DLD1 (cell line): ENCODE measurements at regions not wholly inside any gene's neighbourhood (a gene's known extent, or its start where the extent isn't known, plus 50 kb on each side); places are given as distances from the start of the nearest gene placed in this dataset.

ENCODE experiments used
- in situ Hi-C: cut with HindIII; loops from 2 replicates; pipeline ENCODE4 v1.10.0; 2017; ENCODE audit warnings: low sequenced_read_pairs

DNA sequence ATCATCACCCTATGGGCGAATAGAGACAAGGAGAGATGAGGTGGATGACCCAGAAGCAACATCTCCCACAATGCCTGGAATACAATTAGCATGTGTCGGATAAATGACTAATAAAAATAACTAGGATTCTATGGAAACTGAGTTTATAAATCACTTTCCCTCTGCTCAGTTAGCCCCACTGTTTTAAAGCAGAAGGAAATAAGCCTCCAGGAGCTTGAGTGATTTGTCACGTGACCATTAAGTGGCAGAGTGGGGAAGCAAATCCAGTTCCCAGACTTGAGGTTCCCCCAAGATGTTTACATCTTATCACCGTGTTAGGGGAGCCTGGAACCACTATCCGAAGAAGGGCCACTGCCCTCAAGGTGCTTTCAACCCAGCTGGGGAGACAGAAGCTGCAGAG, 136.5 kb upstream of the CCND2 start:
- in situ Hi-C loops, result no loop called here

DNA sequence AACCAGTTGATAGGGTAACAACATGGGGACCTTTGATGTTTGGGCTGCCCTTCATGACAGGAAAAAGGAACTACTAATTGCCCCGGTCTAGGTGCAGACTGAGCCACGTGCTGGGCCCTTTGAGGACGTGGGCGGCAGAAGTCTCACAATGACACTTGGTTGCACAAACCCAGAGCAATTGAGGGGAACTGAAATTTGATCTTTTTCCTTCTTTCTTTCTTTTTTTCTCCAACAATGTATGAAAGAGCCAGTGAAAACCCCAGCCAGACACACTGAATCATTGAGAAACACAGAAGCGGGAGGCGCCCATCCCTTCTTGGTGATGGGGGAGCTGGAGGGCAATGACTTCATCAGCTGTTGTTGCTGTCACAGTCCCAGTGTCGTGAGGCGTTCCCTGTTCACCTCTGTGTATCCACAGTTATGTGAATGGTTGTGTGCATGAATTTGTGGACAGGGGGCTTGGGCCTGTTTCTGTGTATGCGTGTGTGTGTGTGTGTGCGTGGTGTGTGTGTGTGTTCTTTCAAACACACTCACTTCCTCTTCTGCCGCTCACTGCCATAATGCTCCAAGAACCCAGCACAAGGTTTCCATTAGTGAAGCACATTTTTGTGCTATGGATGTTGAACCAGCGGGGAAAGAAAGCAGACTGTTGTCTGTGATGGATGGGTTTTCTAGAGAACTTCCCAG, 137.5 kb upstream of the CCND2 start:
- in situ Hi-C loops, result no loop called here

DNA sequence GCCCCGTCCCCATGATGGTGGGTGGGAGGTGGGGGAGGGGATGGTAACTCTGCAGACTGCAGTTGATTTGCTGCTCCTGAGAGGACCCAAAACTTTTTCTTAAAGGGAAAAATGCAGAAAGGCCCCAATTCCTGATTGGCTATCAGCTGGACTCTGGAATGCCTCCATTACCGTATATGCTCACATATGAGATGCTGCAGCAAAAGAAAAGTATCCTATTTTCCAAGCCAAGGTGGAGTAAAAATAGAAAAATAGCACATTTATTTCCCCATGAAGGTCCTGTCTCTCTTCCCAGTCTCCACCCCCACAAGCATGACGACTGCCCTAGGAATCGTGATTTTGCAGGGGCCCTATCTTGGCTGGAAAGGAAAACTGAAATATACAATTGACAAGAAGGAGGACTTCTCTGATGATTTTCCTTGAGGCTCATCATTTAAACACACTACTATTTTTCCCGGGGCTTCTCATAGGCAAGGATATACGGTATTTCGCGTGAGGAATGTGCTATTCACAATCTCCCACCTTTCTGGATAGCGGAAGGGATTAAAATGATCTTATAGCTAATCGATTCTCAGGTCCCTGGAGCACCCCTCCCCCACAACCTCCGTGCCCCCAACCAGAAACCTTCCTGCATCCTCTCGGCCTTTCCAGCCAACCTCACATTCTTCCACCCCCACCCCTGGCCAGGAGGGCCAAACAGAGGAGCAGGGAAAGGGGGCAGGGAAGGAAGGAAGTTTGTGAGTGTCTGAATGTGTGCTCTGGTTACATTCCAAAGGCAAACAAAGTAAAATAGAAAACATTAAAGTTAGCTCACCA, 138.9 kb upstream of the CCND2 start:
- in situ Hi-C loops, result no loop called here

DNA sequence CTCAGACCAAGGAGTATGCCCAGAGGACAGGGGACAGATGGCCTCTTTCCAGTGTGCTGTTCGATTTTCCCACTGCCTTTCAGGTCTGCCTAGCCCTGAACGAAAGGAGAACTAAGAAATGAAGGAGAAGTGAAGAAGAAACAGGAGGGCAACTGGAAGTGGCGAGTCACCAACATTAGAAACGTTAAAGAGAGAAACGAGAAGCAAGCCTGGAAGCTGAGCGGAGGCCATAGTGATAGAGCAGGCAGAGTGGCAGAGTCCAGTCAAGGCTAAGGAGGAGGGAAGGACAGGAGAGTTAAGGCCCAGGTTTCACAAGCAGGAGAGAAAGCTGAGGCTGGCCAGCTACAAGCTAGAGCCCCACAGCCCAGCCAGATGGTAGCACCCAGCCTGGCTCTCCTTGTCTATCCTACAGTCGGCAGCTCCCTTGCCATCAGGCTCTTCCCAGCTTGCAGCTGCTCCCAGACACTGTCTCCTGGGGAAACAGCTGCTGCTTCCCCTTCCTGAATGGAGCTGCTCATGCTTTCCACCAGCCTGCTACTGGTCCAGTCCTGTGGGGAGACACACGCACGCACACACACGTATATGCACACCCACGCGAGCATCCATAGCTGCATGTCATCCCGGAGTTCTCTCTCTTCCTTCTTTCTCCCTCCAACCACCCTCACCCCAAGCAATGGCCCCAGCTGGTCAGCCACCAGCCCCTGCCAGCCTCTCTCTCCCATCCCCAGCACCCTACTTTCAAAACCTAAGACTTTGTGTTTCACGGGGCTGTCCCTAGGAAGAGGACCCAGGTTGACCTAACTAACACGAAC, 139.7 kb upstream of the CCND2 start:
- in situ Hi-C loops, result no loop called here

DNA sequence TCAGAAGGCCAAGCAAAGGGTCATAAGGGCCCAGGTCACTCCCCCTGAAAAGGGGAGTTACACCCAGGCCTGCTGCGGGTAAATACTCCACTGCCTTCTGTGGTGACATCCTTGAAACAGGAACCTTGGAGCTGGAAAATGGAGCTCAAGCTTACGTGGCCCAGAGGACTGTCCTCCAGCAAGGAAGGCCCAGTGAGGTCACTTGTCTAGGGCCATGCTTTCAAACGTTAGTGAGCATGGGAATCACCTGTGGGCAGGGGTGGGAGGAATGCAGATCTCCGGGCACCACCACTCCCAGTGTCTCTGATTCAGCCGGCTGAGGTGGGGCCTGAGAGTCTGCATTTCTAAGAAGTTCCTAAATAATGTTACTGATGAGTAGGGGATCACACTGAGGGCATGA, 140.5 kb upstream of the CCND2 start:
- in situ Hi-C loops, result no loop called here

DNA sequence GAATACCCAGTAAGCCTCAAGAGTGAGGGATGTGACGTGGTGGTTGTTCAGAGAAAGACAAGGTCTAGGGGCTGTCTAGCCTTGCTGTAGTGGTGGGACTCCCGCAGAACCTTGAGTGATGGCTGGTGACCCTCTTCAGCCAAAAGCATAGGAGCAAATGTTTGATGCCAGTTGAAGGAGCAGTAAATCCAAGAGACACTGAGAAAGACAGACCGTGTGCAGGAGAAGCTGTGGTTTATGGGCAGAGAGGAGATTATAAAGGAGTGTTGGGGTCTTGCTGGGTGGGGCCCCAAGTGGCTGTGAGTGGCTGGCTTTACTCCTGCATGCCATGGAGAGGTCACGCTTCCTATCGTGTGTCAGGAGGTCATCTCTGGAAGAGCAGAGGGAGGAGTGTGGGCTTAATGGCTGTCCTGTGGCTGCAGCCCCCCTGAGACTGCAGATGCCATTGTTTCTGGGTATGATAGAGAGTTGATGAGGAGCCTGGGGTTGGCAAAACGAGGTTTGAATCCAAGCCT, 152.0 kb upstream of the CCND2 start:
- in situ Hi-C loops, result no loop called here

DNA sequence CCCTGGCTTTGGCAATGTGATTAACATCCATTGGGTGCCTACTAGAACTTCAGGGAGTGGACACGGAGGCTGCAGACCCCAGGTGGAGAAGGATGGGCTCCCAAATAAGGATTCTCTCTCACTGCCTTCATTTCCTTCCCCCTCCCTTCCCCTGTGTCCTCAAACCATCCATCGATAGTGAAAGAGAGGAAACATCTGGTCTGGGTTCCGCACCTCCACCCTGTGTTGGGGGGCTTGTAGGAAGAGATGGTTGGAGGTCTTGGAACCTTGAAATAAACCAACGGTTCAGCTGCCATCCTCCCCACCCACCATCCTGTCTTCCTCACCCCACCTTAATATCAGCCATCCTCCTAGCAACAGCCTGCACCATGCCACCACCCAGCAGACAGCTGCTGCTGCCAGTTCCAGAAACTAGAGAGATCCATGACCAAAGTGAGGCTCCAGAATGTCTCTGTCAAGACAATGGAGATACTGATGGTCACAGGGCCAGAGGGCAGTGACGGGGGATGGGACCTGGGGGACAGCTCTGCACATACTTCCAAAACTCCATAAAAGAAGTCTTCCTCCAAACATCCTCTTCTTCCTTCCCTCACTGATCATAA, 153.1 kb upstream of the CCND2 start:
- in situ Hi-C loops, result no loop called here

DNA sequence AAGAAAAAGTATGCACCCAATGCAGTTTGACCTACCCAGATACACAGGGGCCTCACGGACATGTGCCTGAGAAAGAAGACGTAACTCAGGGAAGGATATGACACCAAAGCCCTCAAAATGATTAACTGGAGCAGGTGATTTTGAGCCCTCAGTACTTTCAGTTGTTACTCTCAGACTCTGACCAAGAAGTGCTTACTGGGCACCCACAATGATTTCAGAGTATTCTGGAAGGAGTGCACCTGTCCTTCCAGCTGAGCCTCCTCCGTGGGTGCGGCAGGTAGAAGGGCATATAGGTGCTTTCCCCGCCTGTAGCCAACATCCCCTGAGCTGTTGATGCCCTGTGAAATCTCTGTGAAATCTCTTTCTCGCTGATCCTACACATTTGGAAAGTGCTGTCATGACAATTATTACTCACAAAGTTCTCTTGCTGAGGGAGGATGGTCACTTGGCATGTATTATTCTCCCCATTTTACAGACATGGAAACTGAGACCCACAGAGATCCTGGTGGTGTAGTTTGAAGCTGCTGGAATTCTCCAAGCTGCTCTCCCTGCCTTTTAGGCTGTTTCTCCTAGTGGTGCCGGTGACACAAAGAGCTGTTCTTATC, 154.3 kb upstream of the CCND2 start:
- in situ Hi-C loops, result loop anchor here (10.0 kb wide), 1 partner anchor 224 kb away; no protein-coding TSS in a partner anchor

DNA sequence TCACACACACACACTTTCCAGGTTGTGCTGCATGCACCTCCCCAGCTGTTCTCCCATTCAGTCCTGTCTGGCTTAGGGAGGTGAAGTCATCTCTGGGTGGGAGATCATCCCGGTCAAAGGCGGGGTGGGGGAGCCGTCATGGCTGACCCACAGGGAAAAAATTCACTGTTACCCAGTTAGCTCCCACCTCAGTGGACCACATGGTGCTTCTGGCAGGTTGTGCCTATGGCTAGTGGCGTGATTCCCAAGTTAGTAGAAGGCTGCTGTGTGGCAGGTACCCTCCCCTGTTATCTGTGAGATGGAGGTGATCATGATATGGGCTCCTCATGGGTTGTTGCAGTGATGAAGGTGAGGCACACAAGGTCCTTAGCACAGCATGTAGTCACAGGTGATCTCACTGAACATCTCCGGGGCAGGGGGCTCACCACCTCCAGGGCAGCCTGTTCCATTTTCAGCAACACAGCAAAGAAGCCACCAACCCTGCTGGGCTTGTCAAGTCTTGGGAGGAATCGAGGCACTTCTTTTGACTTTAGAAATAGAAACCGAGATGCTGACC, 154.9 kb upstream of the CCND2 start:
- in situ Hi-C loops, result loop anchor here (10.0 kb wide), 1 partner anchor 224 kb away; no protein-coding TSS in a partner anchor

DNA sequence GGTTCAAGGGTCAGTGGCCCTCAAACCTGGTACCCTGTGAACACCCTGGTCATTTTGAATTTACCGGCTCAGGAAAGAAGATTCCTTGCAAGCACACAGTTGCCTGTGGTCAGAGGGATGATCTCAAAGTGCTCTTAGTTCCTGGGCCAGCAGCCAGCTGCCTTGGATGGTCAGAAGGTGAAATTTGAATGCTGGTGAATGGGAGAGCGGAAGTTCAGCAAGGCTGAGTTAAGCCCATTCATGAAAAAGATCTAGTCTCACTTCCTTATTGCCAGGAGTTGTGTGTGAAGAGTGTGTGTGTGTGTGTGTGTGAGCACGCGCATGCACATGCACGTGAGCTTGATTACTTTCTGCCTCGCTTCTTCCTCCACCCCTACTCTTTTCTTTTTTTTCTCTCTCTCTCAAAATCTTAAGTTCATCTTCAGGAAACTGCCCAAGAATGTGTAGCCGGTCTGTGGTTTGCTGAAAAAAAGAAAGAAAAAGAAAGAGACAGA, 155.5 kb upstream of the CCND2 start:
- in situ Hi-C loops, result loop anchor here (10.0 kb wide), 1 partner anchor 223 kb away; no protein-coding TSS in a partner anchor

DNA sequence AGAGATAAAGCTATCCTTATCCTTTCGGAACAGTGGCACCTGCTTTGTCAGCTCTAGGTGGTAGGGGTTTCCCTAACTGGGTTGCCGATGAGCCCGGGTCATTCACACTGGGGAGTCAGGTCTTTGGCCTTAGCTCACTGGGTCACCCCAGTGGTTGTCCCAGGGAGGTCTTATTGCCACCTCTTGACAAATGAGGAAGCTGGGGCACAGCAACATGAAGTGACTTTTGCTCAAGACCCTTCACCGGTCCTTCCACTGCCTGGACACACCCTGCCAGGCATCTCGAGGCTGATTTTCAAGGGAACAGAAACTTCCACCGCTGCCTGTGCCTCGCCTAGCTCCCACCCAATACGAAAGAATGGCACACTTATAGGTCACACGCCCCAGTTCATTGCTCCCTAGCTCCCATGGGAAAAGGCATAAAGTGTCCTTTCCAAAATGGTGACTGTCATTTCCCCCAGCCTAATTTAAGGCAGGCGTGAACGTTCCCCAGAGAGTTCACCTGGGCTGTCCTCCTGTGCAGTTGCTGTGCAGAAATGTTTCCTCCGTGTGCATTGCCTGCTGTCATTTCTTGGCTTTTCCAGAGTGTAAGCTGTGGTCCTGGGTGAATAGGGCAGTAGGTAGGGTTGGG, 156.1 kb upstream of the CCND2 start:
- in situ Hi-C loops, result loop anchor here (10.0 kb wide), 1 partner anchor 223 kb away; no protein-coding TSS in a partner anchor

DNA sequence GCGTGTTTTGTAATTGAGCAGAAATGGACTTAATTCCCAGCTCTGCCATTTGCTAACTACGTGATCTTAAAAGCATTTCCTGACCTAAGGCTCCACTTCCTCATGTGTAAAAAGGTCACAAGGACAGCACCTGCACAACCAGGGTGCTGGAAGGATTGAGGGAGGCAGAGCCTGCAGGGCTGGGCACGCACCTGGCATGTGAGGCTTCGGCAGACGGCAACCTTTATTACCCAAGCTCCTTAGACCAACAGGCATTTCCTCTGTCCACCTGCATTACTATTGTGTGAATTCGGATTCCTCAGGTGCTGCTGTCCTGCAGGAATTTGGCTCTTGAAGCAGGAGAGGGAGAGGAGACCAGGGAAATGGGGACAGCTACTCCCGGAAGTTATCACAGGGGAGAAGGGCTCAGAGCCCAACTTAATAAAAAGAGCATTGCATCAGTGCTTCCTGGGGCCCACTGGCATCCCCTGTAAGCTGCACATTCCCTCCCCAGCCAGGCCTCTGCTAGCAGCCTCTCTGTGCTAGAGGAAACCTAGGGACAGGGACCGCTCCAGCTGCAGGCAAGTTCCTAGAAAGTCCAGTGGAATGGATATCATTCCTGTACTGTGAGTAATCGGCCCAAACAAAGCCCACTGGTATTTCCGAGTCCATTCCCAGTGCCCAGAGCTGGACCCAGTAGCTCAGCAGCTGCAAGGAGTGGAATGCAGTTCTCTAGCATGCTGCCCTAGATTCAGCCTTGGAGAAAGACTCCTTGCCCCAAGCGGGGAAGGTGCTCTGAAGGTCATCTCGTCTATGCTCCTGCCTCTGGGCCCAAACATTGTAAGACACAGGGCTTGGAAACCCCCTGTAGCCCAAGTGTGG, 157.1 kb upstream of the CCND2 start:
- in situ Hi-C loops, result loop anchor here (10.0 kb wide), 1 partner anchor 222 kb away; no protein-coding TSS in a partner anchor

DNA sequence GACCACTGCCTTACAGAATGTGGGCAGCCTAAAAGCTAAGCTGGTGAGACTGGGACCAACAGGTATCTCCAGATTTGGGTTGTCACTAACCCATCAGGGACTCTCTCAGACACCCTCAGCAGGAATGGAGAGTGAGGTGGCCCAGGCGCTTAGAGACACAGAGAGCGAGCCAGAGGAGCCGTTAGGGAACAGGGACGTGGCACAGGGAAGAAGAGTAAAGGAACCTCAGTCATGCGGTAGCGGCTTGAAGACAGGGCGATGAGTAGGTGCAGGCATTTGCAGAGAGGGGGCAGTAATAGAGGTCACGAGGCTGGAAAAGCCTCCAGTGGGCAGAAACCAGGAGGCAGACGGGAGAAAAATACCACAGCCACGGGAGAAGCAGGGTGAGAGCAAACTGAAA, 158.0 kb upstream of the CCND2 start:
- in situ Hi-C loops, result loop anchor here (10.0 kb wide), 1 partner anchor 221 kb away; no protein-coding TSS in a partner anchor

DNA sequence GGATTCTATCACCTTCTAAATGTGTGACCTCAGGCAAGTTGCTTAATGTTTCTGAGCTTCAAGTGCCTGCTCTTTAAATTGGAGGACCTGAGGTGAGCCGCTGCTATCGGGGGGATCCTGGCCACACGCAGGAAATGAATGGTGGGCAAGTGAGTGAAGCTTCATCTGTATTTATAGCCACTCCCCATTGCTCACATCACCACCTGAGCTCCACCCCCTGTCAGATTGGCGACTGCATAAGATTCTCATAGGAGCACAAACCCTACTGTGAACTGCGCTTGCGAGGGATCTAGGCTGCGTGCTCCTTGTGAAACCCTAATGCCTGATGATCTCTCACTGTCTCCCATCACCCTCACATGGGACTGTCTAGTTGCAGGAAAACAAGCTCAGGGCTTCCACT, 158.6 kb upstream of the CCND2 start:
- in situ Hi-C loops, result loop anchor here (10.0 kb wide), 1 partner anchor 220 kb away; no protein-coding TSS in a partner anchor

DNA sequence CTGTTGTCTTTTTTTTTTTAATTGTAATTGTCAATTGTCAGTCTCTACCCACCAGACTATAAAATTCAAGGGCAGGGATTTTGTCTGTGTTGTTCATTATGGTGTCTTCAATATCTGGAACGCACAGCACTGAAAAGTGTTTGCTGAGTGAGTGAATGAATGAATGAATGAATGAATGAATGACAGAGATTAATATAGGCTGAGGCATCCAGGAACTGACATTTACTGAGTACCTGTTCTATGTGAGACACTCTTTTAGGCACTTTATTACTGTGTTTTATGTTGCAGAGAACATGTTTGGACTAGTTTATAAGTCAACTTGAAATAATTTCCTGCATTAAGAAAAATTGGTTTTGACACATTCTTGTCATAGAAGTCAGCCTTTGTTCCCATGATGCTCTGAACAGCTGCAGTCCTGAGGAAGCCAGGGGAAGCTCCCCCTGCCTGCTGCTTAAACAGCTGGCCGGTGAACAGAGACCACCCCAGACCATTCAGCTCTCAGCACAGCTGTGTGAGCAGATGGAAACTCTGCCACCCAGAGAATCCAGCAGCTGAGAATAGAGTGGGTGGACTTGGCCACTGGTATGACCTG, 160.7 kb upstream of the CCND2 start:
- in situ Hi-C loops, result loop anchor here (10.0 kb wide), 1 partner anchor 218 kb away; no protein-coding TSS in a partner anchor

DNA sequence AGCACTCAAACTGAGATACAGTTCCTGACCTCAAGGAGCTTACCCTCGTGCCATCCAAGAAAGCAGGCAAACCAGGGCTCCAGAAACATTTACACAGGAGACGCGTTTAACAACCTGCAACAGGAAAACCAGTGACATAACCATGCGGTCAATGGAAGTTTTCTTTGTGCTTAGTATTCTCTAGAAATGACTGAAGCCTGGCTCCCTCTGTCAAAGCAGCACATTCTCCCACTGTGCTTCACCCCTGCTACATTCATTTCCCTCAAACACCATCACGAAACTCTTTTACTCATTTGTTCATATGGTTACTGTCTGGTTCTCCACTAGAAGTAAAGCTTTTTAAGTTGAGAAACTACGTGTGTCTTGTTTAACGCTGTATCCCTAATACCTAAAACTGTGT, 161.3 kb upstream of the CCND2 start:
- in situ Hi-C loops, result loop anchor here (10.0 kb wide), 1 partner anchor 217 kb away; no protein-coding TSS in a partner anchor

DNA sequence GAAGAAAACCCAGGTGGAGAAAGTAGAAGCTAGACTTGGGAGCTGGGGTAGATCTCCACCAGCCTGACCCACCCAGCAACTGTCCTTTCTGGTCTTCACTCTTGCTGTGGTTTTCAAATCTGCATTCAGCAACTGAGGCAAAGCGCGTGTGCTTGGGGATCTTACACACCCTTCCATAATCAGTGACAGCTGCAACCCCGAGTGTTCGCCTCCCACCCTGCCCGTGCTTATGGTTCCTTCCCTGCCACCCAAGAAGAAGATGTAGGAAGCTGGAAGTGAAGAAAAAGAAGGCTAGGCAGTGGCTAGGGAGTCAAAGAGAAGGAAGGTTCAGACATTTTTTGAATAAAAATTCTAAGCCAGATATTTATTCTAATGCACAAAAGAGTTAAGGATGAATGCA, 162.6 kb upstream of the CCND2 start:
- in situ Hi-C loops, result loop anchor here (10.0 kb wide), 1 partner anchor 216 kb away; no protein-coding TSS in a partner anchor
